GM12864 (cell line): ENCODE measurements at regions not wholly inside any gene's neighbourhood (a gene's known extent, or its start where the extent isn't known, plus 50 kb on each side); places are given as distances from the start of the nearest gene placed in this dataset.

Source experiments
- DNase-seq: peaks from one replicate; pipeline ENCODE4 v3.0.0-alpha.2; 2011; ENCODE audit warnings: low read depth
- H3K4me3 ChIP-seq: 2 replicates; pipeline ENCODE4 v1.5.1; 2011; ENCODE audit warnings: mild to moderate bottlenecking, low read depth, low read length, control low read depth
- TF ChIP-seq, protein P1 (sequence below): IDR thresholded peaks from 2 replicates; pipeline ENCODE4 v1.5.1; 2011; ENCODE audit warnings: low read depth, mild to moderate bottlenecking, moderate library complexity, low read length, control low read depth, inconsistent platforms; ENCODE audit errors: missing control alignments

DNA sequence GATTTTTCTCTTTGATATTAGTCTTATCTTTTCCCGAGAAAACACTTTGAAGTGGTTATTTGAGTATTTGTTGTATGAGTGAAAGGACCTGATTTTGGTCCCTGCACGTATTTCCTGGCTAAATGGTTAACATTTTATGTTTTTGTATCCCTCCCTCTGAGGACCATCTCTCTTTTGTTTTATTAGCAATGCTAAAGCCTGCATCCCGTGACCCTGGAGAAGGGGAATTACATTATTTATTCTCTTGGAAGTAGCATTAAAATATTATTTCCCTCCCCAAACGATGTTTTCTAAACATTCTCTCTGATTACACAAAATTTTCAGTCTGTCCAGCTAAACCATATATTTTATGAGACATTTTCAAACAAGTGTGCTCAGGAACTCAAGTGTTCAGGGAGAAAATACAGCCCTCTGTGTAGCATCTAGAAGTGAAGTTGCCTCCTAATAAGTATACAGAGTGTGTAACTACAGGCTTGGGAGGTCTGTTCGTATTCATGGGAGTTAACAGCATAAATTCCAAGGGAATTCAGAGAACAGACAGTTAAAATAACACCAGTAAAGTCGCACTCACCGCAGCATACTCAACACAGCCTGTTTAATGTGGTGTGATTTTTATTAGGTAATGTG lies 163.8 kb upstream of the NPVF start:
- H3K4me3 ChIP-seq, result no peak overlapping the region
- TF ChIP-seq, protein P1, sequence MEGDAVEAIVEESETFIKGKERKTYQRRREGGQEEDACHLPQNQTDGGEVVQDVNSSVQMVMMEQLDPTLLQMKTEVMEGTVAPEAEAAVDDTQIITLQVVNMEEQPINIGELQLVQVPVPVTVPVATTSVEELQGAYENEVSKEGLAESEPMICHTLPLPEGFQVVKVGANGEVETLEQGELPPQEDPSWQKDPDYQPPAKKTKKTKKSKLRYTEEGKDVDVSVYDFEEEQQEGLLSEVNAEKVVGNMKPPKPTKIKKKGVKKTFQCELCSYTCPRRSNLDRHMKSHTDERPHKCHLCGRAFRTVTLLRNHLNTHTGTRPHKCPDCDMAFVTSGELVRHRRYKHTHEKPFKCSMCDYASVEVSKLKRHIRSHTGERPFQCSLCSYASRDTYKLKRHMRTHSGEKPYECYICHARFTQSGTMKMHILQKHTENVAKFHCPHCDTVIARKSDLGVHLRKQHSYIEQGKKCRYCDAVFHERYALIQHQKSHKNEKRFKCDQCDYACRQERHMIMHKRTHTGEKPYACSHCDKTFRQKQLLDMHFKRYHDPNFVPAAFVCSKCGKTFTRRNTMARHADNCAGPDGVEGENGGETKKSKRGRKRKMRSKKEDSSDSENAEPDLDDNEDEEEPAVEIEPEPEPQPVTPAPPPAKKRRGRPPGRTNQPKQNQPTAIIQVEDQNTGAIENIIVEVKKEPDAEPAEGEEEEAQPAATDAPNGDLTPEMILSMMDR, result no peak
- DNase-seq, result no peak

GRCh38 chr7:25392588-25393338 lies 164.5 kb upstream of the NPVF start:
- no peak for DNase-seq
- no peak overlapping the region for H3K4me3 ChIP-seq
- TF ChIP-seq, protein P1, result no peak

DNA sequence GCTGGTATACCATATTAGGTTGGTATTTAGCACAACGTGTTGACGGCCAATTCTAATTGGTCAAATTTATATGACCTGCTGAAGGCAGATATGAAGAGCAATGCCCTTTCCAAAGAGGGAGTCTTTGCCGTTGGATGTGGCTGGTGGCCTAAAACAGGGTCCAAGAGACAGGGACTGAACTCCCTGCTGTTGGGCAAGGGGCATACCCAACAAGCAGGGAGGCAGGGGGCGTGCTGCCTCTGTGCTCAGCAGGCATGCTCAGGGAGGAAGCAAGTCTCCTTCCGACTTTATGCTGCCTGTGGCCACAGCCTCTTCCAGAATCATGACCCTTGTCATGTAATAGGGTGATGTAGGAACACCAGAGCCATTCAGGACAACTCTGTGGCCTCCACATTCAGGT lies 167.7 kb upstream of the NPVF start:
- no peak for DNase-seq
- TF ChIP-seq, protein P1, result no peak
- no peak overlapping the region for H3K4me3 ChIP-seq

DNA sequence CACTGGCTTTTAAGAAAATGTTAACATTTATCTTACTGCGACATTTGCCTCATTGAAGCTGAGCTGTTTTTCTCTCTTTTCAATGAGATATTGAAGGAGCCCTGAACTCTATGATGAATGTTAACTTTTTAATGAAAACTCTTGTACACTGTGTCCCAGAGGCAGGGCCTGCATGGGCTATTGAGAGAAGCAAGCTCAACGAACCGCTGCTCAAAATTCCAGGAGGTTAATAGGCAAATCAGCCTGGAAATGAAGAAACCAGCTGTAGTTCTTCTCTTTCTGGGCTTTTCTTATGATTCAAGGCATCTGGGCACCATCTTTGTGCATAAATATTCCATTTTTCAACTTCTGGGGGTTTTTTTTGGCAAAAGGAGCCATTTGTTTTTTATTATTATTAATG lies 168.4 kb upstream of the NPVF start:
- TF ChIP-seq, protein P1, result no peak
- H3K4me3 ChIP-seq, result no peak overlapping the region
- DNase-seq, result no peak

DNA sequence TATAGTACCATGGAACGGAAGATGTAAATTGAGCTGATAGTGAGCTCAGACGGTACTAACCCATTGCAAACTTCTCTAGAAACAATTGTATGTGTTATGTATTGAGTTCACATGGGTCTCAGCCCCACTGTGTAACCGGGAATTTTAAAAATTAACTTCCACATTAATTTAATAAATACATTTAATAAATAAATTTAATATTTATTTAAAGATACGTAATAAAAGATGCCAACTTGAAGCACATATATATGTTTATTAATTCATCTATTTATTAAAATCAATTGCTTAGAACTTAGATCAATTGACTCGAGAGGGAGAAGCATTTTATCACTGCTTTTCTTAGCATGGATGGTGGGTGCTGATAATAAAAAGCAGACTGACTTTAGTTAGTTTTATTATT lies 170.1 kb upstream of the NPVF start:
- TF ChIP-seq, protein P1, result no peak
- H3K4me3 ChIP-seq, result no peak overlapping the region
- no peak for DNase-seq

DNA sequence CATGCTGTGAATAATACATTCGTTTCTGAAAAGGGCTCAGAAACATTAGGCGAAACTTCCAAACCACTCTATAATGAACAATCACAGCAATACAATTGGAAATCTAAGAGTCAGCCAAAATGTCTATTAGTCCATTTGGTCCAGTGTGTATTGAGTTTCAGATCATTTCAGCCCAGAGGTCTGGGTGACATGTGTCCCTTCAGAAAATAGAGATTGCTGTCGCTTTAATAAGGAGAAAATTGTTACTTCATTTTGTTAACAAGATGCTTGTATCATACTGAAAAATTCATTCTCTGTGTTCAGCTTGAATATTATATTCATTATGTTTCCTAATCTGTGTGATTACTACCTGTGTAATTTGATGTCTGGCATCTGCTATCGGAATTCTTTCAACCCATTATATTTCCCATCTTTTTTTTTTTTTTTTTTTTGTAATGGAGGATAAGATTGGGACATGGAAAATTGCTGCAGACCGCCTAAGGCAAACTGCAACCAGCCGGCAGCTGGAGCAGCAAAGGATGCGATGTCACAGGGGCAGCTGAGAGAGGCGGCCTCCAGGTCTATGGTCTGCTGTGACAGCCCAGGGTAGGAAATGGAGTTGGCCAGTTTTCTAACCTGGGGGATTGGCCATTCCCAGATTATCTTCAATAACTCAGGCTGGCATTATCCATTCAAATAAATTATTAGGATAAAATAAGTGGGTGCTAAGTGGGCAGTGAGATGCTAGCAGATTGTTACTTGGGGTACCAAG lies 170.9 kb upstream of the NPVF start:
- no peak for DNase-seq
- TF ChIP-seq, protein P1, result no peak

More for the DNA sequence above, 170.9 kb upstream of the NPVF start:
- no peak overlapping the region for H3K4me3 ChIP-seq
